H9 (cell line): ENCODE measurements at regions not wholly inside any gene's neighbourhood (a gene's known extent, or its start where the extent isn't known, plus 50 kb on each side); places are given as distances from the start of the nearest gene placed in this dataset.

Experiments used
- DNase-seq: peaks from one replicate; pipeline ENCODE4 v3.0.0-alpha.2; 2017
- H2AFZ ChIP-seq: one replicate; pipeline ENCODE4 v1.6.1; 2013; ENCODE audit warnings: mild to moderate bottlenecking, low read length, control low read depth, moderate library complexity
- H2AK5ac ChIP-seq: 2 replicates; pipeline ENCODE4 v1.6.1; 2013; ENCODE audit warnings: low read length, control low read depth, mixed read lengths; ENCODE audit not compliant: insufficient read length
- H2BK120ac ChIP-seq: one replicate; pipeline ENCODE4 v1.6.1; 2013; ENCODE audit warnings: low read depth, mild to moderate bottlenecking, low read length, control low read depth, inconsistent platforms; ENCODE audit not compliant: poor library complexity, severe bottlenecking
- H2BK12ac ChIP-seq: 2 replicates; pipeline ENCODE4 v1.6.1; 2013; ENCODE audit warnings: low read length, control low read depth, mixed read lengths, low read depth; ENCODE audit not compliant: insufficient read length
- H2BK15ac ChIP-seq: 2 replicates; pipeline ENCODE4 v1.6.1; 2013; ENCODE audit warnings: low read depth, low read length, control low read depth
- H2BK20ac ChIP-seq: one replicate; pipeline ENCODE4 v1.6.1; 2013; ENCODE audit warnings: low read depth, mild to moderate bottlenecking, low read length, control low read depth, inconsistent platforms; ENCODE audit not compliant: poor library complexity, severe bottlenecking
- H2BK5ac ChIP-seq: 2 replicates; pipeline ENCODE4 v1.6.1; 2013; ENCODE audit warnings: low read length, control low read depth, mixed read lengths; ENCODE audit not compliant: insufficient read length
- H3K14ac ChIP-seq: 2 replicates; pipeline ENCODE4 v1.6.1; 2013; ENCODE audit warnings: low read length, control low read depth; ENCODE audit not compliant: insufficient read depth
- H3K18ac ChIP-seq: 2 replicates; pipeline ENCODE4 v1.6.1; 2013; ENCODE audit warnings: low read depth, mild to moderate bottlenecking, mixed read lengths, low read length, control low read depth; ENCODE audit not compliant: insufficient read length
- H3K23ac ChIP-seq: 2 replicates; pipeline ENCODE4 v1.6.1; 2013; ENCODE audit warnings: low read length, control low read depth, mixed read lengths, low read depth; ENCODE audit not compliant: insufficient read length
- H3K23me2 ChIP-seq: 2 replicates; pipeline ENCODE4 v1.6.1; 2013; ENCODE audit warnings: low read depth, mild to moderate bottlenecking, mixed read lengths, low read length, control low read depth; ENCODE audit not compliant: insufficient read length, poor library complexity, severe bottlenecking
- H3K27ac ChIP-seq: 2 replicates; pipeline ENCODE4 v1.5.1; 2013; ENCODE audit warnings: low read length, control low read depth, mixed read lengths, low read depth; ENCODE audit not compliant: insufficient read length
- H3K27me3 ChIP-seq: 2 replicates; pipeline ENCODE4 v1.6.1; 2013; ENCODE audit warnings: low read length, control low read depth, inconsistent platforms; ENCODE audit not compliant: insufficient read depth
- H3K4ac ChIP-seq: 2 replicates; pipeline ENCODE4 v1.6.1; 2013; ENCODE audit warnings: low read depth, mild to moderate bottlenecking, control low read depth, inconsistent platforms, low read length, moderate library complexity
- H3K4me1 ChIP-seq: 2 replicates; pipeline ENCODE4 v1.6.1; 2013; ENCODE audit warnings: low read length, control low read depth, inconsistent platforms; ENCODE audit not compliant: insufficient read depth
- H3K4me2 ChIP-seq: 2 replicates; pipeline ENCODE4 v1.6.1; 2013; ENCODE audit warnings: low read length, control low read depth, mixed read lengths; ENCODE audit not compliant: insufficient read length, insufficient read depth
- H3K56ac ChIP-seq: 2 replicates; pipeline ENCODE4 v1.6.1; 2013; ENCODE audit warnings: low read depth, mild to moderate bottlenecking, mixed read lengths, low read length, control low read depth; ENCODE audit not compliant: insufficient read length
- H3K79me1 ChIP-seq: 2 replicates; pipeline ENCODE4 v1.6.1; 2013; ENCODE audit warnings: low read depth, mild to moderate bottlenecking, moderate library complexity, low read length, control low read depth, inconsistent platforms; ENCODE audit not compliant: insufficient read depth, poor library complexity, severe bottlenecking
- H3K79me2 ChIP-seq: 2 replicates; pipeline ENCODE4 v1.6.1; 2013; ENCODE audit warnings: low read length, control low read depth, inconsistent platforms; ENCODE audit not compliant: insufficient read depth
- H3K9ac ChIP-seq: 2 replicates; pipeline ENCODE4 v1.6.1; 2013; ENCODE audit warnings: low read length, control low read depth, mixed read lengths; ENCODE audit not compliant: insufficient read length; ENCODE audit errors: extremely low read depth
- H3K9me3 ChIP-seq: one replicate; pipeline ENCODE4 v1.6.1; 2013; ENCODE audit warnings: low read depth, low read length, inconsistent platforms; ENCODE audit not compliant: control insufficient read depth
- H3T11ph ChIP-seq: one replicate; pipeline ENCODE4 v1.6.1; 2013; ENCODE audit warnings: mild to moderate bottlenecking, low read length, control low read depth, inconsistent platforms
- H4K20me1 ChIP-seq: one replicate; pipeline ENCODE4 v1.6.1; 2013; ENCODE audit not compliant: control insufficient read depth, insufficient read length, insufficient read depth
- H4K5ac ChIP-seq: 2 replicates; pipeline ENCODE4 v1.6.1; 2013; ENCODE audit warnings: low read depth, mild to moderate bottlenecking, mixed read lengths, low read length, control low read depth; ENCODE audit not compliant: insufficient read length
- H4K8ac ChIP-seq: replicated peaks from 2 replicates; pipeline ENCODE4 v1.6.1; 2013; ENCODE audit warnings: low read length, control low read depth, mixed read lengths, low read depth; ENCODE audit not compliant: insufficient read length
- H4K91ac ChIP-seq: 2 replicates; pipeline ENCODE4 v1.6.1; 2013; ENCODE audit warnings: low read depth, mild to moderate bottlenecking, moderate library complexity, mixed read lengths, low read length, control low read depth; ENCODE audit not compliant: insufficient read length
- H3K27ac Mint-ChIP-seq, 3 experiments: 2 replicates in 2 of 3; 3 replicates in 1 of 3; pipeline ENCODE4 v1.8.0; 2020 to 2021; ENCODE audit warnings: mixed read lengths in 3 of 3, mild to moderate bottlenecking in 1 of 3, moderate library complexity in 1 of 3
- H3K27me3 Mint-ChIP-seq: 2 replicates; pipeline ENCODE4 v1.8.0; 2021; ENCODE audit warnings: low read depth, mild to moderate bottlenecking, moderate library complexity, mixed read lengths
- H3K36me3 Mint-ChIP-seq, 3 experiments: 2 replicates in 2 of 3; 3 replicates in 1 of 3; pipeline ENCODE4 v1.8.0; 2020 to 2021; ENCODE audit warnings: low read depth in 3 of 3, mixed read lengths in 3 of 3; ENCODE audit not compliant: insufficient read depth in 1 of 3
- H3K4me1 Mint-ChIP-seq, 2 experiments: 2 replicates each; pipeline ENCODE4 v1.8.0; 2020; ENCODE audit warnings: mixed read lengths in 2 of 2
- H3K4me3 Mint-ChIP-seq, 2 experiments: 2 replicates in 1 of 2; 3 replicates in 1 of 2; pipeline ENCODE4 v1.8.0; 2020 to 2021; ENCODE audit warnings: mild to moderate bottlenecking in 2 of 2, mixed read lengths in 2 of 2, moderate library complexity in 1 of 2
- H3K9me3 Mint-ChIP-seq, 2 experiments: 2 replicates in 1 of 2; 3 replicates in 1 of 2; pipeline ENCODE4 v1.8.0; 2020; ENCODE audit warnings: mild to moderate bottlenecking in 2 of 2, mixed read lengths in 2 of 2, moderate library complexity in 1 of 2
- TF ChIP-seq, protein P1 (sequence below): fragments of 200-600 bp; sonication (generic); conservative IDR thresholded peaks from 3 replicates; pipeline ENCODE4 v1.8.0; 2021; ENCODE audit warnings: antibody characterized with exemption, mild to moderate bottlenecking

DNA sequence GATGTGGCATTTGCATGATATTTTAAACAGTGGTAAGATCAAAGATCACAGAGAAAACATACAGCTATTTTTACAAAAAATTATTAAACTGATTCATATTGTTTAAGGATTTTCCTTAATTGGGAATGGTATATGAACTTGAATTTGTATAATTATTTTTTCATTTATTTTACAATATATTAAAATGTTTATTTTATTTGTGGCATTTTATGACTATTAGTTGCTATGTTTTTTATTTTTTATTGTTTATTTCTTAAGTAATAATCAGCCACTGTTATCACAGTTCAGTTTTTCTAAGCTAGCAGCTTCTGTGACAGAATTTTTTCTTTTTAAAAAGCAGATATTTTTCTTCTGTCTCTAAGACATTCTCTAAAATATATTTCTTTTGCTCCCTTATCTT, 387.0 kb upstream of the KHDRBS2 start:
- H3K4me3 Mint-ChIP-seq = no peak overlapping the region
- Histone ChIP-seq H2AK5ac (no peak overlapping the region), H3K23ac (no peak overlapping the region), H2BK12ac (no peak overlapping the region), H3T11ph (no peak overlapping the region), H3K18ac (no peak overlapping the region), H3K27me3 (no peaks in the 10 kb centered on the region), H3K4ac (no peak overlapping the region), H4K8ac (no peak overlapping the region), H3K9me3 (no peaks in the 10 kb centered on the region), H2BK15ac (no peak overlapping the region), H4K5ac (no peak overlapping the region), H3K4me1 (no peaks in the 10 kb centered on the region), H4K20me1 (no peaks in the 10 kb centered on the region), H3K56ac (no peak overlapping the region), H3K79me2 (no peaks in the 10 kb centered on the region), H2AFZ (no peak overlapping the region), H2BK120ac (no peak overlapping the region), H4K91ac (no peak overlapping the region), H3K4me2 (no peak overlapping the region), H3K14ac (no peak overlapping the region), H2BK5ac (no peak overlapping the region), H3K79me1 (no peaks in the 10 kb centered on the region), H3K27ac (no peak overlapping the region), H3K23me2 (no peaks in the 10 kb centered on the region), H3K9ac (no peak overlapping the region), H2BK20ac (no peak overlapping the region)
- peaks cover 15% of the 10 kb centered on the region in 2 experiments for H3K9me3 Mint-ChIP-seq
- H3K27ac Mint-ChIP-seq = no peak overlapping the region
- H3K36me3 Mint-ChIP-seq = peaks cover 5 to 15% (median 7%) of the 10 kb centered on the region in 3 experiments; a peak in 5 of 7 replicates
- TF ChIP-seq, protein P1, sequence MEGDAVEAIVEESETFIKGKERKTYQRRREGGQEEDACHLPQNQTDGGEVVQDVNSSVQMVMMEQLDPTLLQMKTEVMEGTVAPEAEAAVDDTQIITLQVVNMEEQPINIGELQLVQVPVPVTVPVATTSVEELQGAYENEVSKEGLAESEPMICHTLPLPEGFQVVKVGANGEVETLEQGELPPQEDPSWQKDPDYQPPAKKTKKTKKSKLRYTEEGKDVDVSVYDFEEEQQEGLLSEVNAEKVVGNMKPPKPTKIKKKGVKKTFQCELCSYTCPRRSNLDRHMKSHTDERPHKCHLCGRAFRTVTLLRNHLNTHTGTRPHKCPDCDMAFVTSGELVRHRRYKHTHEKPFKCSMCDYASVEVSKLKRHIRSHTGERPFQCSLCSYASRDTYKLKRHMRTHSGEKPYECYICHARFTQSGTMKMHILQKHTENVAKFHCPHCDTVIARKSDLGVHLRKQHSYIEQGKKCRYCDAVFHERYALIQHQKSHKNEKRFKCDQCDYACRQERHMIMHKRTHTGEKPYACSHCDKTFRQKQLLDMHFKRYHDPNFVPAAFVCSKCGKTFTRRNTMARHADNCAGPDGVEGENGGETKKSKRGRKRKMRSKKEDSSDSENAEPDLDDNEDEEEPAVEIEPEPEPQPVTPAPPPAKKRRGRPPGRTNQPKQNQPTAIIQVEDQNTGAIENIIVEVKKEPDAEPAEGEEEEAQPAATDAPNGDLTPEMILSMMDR = no peak
- no peaks in the 10 kb centered on the region for H3K27me3 Mint-ChIP-seq
- no peaks in the 10 kb centered on the region for H3K4me1 Mint-ChIP-seq
- DNase-seq = no peak
